Ishikawa (cell line): ENCODE measurements at regions not wholly inside any gene's neighbourhood (a gene's known extent, or its start where the extent isn't known, plus 50 kb on each side); places are given as distances from the start of the nearest gene placed in this dataset.

Source experiments
- CEBPB ChIP-seq: IDR thresholded peaks from 2 replicates; pipeline ENCODE4 v1.6.1; 2012
- CREB1 ChIP-seq: IDR thresholded peaks from 2 replicates; pipeline ENCODE4 v1.6.1; 2012; ENCODE audit warnings: low read depth
- EGR1 ChIP-seq: IDR thresholded peaks from 2 replicates; pipeline ENCODE4 v1.6.1; 2012
- EP300 ChIP-seq: IDR thresholded peaks from 2 replicates; pipeline ENCODE4 v1.6.1; 2012; ENCODE audit warnings: borderline replicate concordance
- FOXM1 ChIP-seq: IDR thresholded peaks from 2 replicates; pipeline ENCODE4 v1.6.1; 2012; ENCODE audit warnings: low read depth, borderline replicate concordance
- NFIC ChIP-seq: IDR thresholded peaks from 2 replicates; pipeline ENCODE4 v1.6.1; 2012
- RAD21 ChIP-seq: IDR thresholded peaks from 2 replicates; pipeline ENCODE4 v1.6.1; 2012; ENCODE audit warnings: low read depth
- TAF1 ChIP-seq: IDR thresholded peaks from 2 replicates; pipeline ENCODE4 v1.6.1; 2012; ENCODE audit warnings: low read depth, mild to moderate bottlenecking
- TCF12 ChIP-seq: IDR thresholded peaks from 2 replicates; pipeline ENCODE4 v1.6.1; 2012; ENCODE audit warnings: low read depth
- TEAD4 ChIP-seq: IDR thresholded peaks from 2 replicates; pipeline ENCODE4 v1.6.1; 2012
- YY1 ChIP-seq: IDR thresholded peaks from 2 replicates; pipeline ENCODE4 v1.6.1; 2012; ENCODE audit warnings: low read depth
- ZBTB7A ChIP-seq: IDR thresholded peaks from 2 replicates; pipeline ENCODE4 v1.6.1; 2012; ENCODE audit warnings: low read depth
- TF ChIP-seq, protein P1 (sequence below): IDR thresholded peaks from 2 replicates; pipeline ENCODE4 v1.6.1; 2012
- TF ChIP-seq, protein P2 (sequence below): IDR thresholded peaks from 2 replicates; pipeline ENCODE4 v1.6.1; 2012; ENCODE audit warnings: low read depth, mild to moderate bottlenecking
- TF ChIP-seq, protein P3 (sequence below): IDR thresholded peaks from 2 replicates; pipeline ENCODE4 v1.6.1; 2012

DNA sequence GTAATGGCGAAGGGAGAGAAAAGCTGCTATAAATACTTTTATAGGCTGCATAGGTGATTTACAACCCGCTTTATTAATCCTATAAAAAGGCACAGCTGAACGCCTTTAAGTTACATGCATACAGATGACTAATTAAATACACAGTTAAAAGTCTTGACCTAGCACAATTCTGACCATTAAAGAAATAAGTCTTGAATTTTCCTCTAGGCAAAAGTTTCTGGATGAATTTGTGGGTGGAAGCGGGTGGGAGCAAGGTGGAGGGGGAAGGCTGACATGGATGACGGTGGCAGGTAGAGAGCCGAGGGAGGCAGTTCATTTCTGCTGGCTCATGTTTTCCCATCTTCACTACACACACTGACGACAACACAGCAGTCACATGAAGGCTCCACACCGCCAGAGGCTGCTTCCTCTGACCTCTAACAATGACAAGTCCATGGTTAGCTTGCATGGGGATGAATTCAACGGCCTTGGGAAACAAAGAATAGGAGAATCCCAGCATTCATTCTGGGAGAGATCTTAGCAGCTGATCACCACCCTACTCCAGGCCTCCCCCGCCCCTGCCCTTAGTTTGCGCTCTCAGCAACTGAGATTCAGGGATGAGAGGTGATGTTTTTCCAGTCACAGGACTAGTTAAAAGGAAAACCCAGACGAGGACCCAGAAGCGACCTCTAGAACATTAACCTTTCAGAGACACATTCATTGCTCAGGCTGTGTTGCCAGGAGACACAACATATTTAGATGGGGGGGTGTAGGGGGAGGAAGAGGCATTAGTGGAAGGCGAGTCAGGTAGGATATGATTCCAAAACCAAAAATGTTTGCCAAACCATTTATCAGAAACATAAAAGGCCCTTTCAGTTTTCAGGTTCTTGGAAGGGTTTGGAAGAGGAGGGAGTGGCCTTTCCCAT, 329.3 kb downstream of the PIK3R1 start:
- TF ChIP-seq ZBTB7A: no peak
- no peak for TF ChIP-seq NFIC
- no peak for TF ChIP-seq EP300
- TF ChIP-seq TEAD4: no peak
- no peak for TF ChIP-seq CREB1
- TF ChIP-seq, protein P1, sequence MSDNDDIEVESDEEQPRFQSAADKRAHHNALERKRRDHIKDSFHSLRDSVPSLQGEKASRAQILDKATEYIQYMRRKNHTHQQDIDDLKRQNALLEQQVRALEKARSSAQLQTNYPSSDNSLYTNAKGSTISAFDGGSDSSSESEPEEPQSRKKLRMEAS: no peak
- no peak for TF ChIP-seq RAD21
- TF ChIP-seq YY1: no peak
- TF ChIP-seq FOXM1: no peak
- TF ChIP-seq CEBPB: no peak
- no peak for TF ChIP-seq EGR1

DNA sequence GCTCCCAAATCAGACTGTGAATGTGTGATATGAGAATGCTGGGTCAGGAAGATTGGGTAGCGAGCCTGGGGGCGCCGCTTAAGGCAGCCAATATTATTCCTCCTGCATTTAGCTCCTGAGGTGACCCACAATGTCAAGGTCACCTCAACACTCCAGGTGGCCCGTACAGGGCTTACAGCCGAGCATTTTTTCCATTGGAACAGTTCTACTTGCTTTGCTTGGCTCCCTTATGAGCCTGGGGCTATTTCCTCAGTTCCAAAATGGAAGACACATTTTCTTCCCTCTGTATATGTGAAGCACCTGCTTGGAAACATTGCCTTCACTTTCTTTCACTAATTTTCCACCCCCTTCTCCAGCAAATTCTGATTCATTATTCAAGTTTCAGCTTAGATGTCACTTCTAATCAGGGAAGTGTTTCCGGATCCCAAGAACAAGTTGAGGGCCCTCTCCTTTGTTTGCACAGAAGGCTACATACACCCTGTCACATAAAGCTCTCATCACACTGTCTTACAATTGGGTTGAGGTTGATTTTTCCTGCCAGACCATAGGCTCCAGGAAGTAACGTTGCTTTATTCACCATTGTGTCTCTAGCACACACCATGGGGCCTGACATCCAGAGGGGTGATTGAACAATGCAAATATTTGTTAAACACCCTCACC, 330.2 kb downstream of the PIK3R1 start:
- TF ChIP-seq CREB1 (no peak), YY1 (no peak), EGR1 (no peak), ZBTB7A (no peak), EP300 (no peak), TAF1 (no peak), FOXM1 (no peak), TEAD4 (no peak), TCF12 (no peak), CEBPB (no peak)
- TF ChIP-seq, protein P2, sequence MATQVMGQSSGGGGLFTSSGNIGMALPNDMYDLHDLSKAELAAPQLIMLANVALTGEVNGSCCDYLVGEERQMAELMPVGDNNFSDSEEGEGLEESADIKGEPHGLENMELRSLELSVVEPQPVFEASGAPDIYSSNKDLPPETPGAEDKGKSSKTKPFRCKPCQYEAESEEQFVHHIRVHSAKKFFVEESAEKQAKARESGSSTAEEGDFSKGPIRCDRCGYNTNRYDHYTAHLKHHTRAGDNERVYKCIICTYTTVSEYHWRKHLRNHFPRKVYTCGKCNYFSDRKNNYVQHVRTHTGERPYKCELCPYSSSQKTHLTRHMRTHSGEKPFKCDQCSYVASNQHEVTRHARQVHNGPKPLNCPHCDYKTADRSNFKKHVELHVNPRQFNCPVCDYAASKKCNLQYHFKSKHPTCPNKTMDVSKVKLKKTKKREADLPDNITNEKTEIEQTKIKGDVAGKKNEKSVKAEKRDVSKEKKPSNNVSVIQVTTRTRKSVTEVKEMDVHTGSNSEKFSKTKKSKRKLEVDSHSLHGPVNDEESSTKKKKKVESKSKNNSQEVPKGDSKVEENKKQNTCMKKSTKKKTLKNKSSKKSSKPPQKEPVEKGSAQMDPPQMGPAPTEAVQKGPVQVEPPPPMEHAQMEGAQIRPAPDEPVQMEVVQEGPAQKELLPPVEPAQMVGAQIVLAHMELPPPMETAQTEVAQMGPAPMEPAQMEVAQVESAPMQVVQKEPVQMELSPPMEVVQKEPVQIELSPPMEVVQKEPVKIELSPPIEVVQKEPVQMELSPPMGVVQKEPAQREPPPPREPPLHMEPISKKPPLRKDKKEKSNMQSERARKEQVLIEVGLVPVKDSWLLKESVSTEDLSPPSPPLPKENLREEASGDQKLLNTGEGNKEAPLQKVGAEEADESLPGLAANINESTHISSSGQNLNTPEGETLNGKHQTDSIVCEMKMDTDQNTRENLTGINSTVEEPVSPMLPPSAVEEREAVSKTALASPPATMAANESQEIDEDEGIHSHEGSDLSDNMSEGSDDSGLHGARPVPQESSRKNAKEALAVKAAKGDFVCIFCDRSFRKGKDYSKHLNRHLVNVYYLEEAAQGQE: no peak
- TF ChIP-seq, protein P3, sequence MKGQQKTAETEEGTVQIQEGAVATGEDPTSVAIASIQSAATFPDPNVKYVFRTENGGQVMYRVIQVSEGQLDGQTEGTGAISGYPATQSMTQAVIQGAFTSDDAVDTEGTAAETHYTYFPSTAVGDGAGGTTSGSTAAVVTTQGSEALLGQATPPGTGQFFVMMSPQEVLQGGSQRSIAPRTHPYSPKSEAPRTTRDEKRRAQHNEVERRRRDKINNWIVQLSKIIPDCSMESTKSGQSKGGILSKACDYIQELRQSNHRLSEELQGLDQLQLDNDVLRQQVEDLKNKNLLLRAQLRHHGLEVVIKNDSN: no peak

DNA sequence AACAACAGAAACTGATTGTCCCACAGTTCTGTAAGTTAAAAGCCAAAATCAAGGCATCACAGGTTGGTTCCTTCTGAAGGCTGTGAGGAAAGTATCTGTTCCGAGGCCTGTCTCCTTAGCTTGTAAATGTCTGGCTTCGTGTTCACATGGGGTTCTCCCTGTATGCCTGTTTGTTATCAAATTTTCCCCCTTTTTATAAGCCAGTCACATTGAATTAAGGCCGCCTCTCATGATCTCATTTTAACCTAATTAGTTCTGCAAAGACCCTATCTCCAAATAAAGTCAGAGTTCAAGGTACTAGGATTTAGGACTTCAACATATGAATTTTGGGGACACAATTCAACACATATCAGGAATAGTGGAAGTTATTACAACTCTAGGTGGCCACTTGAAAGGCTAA, 331.5 kb downstream of the PIK3R1 start:
- TF ChIP-seq NFIC (no peak), CEBPB (no peak), TAF1 (no peak), TEAD4 (no peak), FOXM1 (no peak), EP300 (no peak), RAD21 (no peak), EGR1 (no peak), YY1 (no peak), CREB1 (no peak), ZBTB7A (no peak), TCF12 (no peak)
- TF ChIP-seq, protein P2: no peak
- TF ChIP-seq, protein P1: no peak
- TF ChIP-seq, protein P3: no peak

DNA sequence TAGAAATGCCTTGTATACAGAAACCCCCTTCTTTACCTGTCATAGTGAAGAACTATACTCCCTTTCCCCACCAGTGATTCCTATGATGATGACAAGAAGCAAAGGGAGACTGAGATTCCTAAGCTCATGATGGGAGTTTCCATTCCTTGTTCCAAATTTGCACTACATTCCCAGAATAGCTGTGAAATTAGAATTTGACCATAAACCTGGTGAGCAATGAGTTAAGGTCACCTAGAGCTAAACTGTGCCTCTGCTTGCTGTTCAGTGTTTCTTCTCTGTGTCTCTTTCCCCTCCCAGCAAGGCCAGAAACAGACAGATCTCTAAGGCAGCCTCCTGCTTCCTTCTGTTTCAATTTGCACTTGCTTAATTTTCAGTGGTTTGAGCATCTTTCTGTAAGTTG, 332.1 kb downstream of the PIK3R1 start:
- TF ChIP-seq, protein P2: no peak
- no peak for TF ChIP-seq EGR1
- TF ChIP-seq, protein P3: no peak
- no peak for TF ChIP-seq CEBPB
- no peak for TF ChIP-seq TEAD4
- no peak for TF ChIP-seq TCF12
- TF ChIP-seq RAD21: no peak
- TF ChIP-seq CREB1: no peak
- TF ChIP-seq YY1: no peak
- TF ChIP-seq FOXM1: no peak
- TF ChIP-seq TAF1: no peak
- no peak for TF ChIP-seq EP300
- no peak for TF ChIP-seq ZBTB7A
